Fibroblast of skin of left biceps (primary cell): ENCODE measurements at regions not wholly inside any gene's neighbourhood (a gene's known extent, or its start where the extent isn't known, plus 50 kb on each side); places are given as distances from the start of the nearest gene placed in this dataset.
A peak's percentile ranks its signal among the peaks of the same experiment; 100 is the strongest.

Experiments
- DNase-seq, 2 experiments: peaks; one replicate each; pipeline ENCODE4 v3.0.0-alpha.2; 2013; ENCODE audit warnings: low read depth in 2 of 2

- no peak for DNase-seq
Observed at GRCh38 chr1:13922466-13923110, 222.6 kb downstream of the PRDM2 start.

- no peak for DNase-seq
Observed at GRCh38 chr1:13926556-13926955, 226.6 kb downstream of the PRDM2 start.

GRCh38 chr1:13927736-13928135, 227.7 kb downstream of the PRDM2 start:
- DNase-seq: no peak

GRCh38 chr1:13929313-13929712, 229.3 kb downstream of the PRDM2 start:
- no peak for DNase-seq

- DNase-seq: no peak
Observed at GRCh38 chr1:13930151-13930550, 230.2 kb downstream of the PRDM2 start.

- no peak for DNase-seq
Observed at GRCh38 chr1:13931226-13931625, 231.2 kb downstream of the PRDM2 start.

GRCh38 chr1:13935336-13935735, 235.3 kb downstream of the PRDM2 start:
- no peak for DNase-seq

GRCh38 chr1:13941315-13941714, 241.3 kb downstream of the PRDM2 start:
- no peak for DNase-seq

- DNase-seq: no peak
Observed at GRCh38 chr1:13943055-13943454, 243.1 kb downstream of the PRDM2 start.

- no peak for DNase-seq
Observed at GRCh38 chr1:13945856-13946255, 245.9 kb downstream of the PRDM2 start.

- no peak for DNase-seq
Observed at GRCh38 chr1:13947658-13948057, 247.7 kb downstream of the PRDM2 start.

- no peak for DNase-seq
Observed at GRCh38 chr1:13948396-13948795, 248.4 kb downstream of the PRDM2 start.

- no peak for DNase-seq
Observed at GRCh38 chr1:13948888-13949391, 249.0 kb downstream of the PRDM2 start.

- no peak for DNase-seq
Observed at GRCh38 chr1:13949546-13949945, 249.6 kb downstream of the PRDM2 start.

- DNase-seq: no peak
Observed at GRCh38 chr1:13950637-13951036, 250.6 kb downstream of the PRDM2 start.

- DNase-seq: no peak
Observed at GRCh38 chr1:13951793-13952751, 252.1 kb downstream of the PRDM2 start.

- DNase-seq: no peak
Observed at GRCh38 chr1:13952985-13953384, 253.0 kb downstream of the PRDM2 start.

GRCh38 chr1:13956393-13956792, 256.4 kb downstream of the PRDM2 start:
- peak; percentile 13 to 16 for DNase-seq

GRCh38 chr1:13960375-13960987, 260.5 kb downstream of the PRDM2 start:
- peak; percentile 6 to 18 for DNase-seq

- DNase-seq: no peak
Observed at GRCh38 chr1:13964768-13965167, 264.8 kb downstream of the PRDM2 start.

GRCh38 chr1:13965770-13966398, 265.9 kb downstream of the PRDM2 start:
- peak; percentile 6 to 18 for DNase-seq

GRCh38 chr1:13967707-13968106, 267.7 kb downstream of the PRDM2 start:
- DNase-seq: no peak
